Fibroblast of villous mesenchyme (primary cell): ENCODE measurements at regions not wholly inside any gene's neighbourhood (a gene's known extent, or its start where the extent isn't known, plus 50 kb on each side); places are given as distances from the start of the nearest gene placed in this dataset.

Experiments
- DNase-seq: peaks from one replicate; pipeline ENCODE4 v3.0.0-alpha.2; 2010; ENCODE audit warnings: low read depth
- H3K4me3 ChIP-seq: 2 replicates; pipeline ENCODE4 v1.5.1; 2011; ENCODE audit warnings: low read depth, mild to moderate bottlenecking, low read length
- TF ChIP-seq, protein P1 (sequence below): IDR thresholded peaks from 2 replicates; pipeline ENCODE4 v1.5.1; 2012; ENCODE audit warnings: low read depth, mild to moderate bottlenecking, low read length; ENCODE audit not compliant: insufficient read depth

DNA sequence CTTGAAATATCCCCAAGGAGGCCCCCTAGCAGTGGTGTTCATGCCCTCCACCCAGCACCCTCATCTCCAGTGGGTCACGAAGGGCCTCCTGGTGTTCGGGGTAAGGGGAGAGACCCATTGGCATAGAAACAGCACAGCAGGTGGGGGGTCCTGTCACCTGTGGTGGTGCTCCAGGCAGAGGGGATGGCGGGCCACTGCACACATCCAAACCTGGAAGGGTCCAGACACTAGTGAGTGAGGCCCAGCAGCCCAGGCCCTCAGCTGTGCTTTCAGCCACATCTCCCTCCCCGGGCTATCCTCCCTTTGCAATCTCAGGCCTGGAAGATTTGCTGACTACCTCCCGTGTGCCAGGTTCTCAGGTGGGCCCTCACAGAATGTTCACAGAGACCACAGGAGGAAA is 59.4 kb upstream of the LYVE1 start:
- no peak overlapping the region for H3K4me3 ChIP-seq
- TF ChIP-seq, protein P1, sequence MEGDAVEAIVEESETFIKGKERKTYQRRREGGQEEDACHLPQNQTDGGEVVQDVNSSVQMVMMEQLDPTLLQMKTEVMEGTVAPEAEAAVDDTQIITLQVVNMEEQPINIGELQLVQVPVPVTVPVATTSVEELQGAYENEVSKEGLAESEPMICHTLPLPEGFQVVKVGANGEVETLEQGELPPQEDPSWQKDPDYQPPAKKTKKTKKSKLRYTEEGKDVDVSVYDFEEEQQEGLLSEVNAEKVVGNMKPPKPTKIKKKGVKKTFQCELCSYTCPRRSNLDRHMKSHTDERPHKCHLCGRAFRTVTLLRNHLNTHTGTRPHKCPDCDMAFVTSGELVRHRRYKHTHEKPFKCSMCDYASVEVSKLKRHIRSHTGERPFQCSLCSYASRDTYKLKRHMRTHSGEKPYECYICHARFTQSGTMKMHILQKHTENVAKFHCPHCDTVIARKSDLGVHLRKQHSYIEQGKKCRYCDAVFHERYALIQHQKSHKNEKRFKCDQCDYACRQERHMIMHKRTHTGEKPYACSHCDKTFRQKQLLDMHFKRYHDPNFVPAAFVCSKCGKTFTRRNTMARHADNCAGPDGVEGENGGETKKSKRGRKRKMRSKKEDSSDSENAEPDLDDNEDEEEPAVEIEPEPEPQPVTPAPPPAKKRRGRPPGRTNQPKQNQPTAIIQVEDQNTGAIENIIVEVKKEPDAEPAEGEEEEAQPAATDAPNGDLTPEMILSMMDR: no peak

DNA sequence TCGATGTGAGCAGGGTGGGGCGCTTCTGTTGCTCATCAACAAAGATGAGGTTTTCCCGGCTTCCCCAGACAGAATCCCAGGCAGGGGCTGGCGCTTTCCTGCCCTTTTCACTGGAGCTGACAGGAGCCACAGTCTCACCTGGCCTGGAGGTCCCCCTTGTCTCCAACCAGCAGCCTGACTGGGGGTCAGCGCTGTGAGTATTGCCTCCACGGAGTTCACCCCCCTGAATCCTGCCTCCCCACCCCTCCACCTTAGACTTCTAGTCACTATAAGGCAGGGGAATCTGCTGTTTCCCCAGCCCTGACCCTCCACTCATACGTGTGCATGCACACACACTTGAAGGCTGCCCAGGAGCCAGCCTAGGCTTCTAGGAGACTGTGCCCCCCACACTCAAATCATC is 58.8 kb upstream of the LYVE1 start:
- DNase-seq: no peak
- TF ChIP-seq, protein P1: no peak
- H3K4me3 ChIP-seq: no peak overlapping the region

More for the DNA sequence above, 59.4 kb upstream of the LYVE1 start:
- DNase-seq: no peak

DNA sequence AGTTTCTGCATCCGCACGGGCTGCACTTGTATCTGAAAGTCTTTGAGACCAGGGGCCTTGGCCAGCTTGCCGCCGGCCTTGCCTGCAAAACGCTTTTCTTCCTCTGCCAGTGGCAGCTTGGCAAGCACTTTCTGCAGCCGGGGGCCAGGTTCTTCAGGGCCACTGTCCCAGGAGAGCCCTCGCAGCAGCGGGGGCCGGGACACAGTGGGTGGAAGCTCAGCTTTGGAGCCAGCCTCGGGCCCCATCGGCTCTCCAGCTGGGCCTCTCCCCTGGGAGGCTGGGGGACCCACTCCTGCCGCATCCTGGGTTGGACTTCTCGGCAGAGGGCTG is 57.5 kb upstream of the LYVE1 start:
- H3K4me3 ChIP-seq: no peak overlapping the region
- no peak for DNase-seq
- TF ChIP-seq, protein P1: no peak

DNA sequence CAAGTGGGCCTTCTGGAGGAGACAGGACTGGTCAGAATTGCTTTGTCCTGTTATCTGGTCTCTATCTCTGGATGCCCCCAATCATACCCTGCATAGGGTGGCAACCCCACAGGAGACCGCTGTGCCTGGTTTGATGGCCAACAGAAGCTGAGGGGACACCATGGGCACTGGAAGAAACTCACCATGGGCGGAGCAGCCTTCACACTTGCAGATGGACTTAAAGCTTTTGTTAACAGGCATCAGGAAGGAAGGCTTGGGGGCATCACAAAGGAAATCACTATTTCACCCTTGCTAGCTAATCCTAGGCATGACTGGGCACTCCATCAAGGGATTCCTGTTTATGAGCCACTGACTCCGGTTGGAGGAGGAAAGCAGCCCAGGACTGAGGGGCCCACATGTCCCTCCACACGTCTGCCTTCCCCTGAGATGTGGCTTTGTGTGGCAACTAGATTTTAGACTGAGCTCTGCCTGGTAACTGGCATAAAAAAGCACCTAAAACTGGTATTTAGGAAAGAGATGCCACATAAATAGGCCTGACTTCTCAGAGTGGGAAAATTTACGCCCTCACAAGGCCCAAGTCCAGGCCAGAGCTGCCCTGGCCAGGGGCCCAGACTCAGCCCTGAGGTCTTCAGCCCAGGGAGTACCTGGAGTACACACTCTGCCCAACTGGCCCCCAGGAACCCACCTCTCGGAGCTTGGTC is 57.0 kb upstream of the LYVE1 start:
- DNase-seq: no peak

DNA sequence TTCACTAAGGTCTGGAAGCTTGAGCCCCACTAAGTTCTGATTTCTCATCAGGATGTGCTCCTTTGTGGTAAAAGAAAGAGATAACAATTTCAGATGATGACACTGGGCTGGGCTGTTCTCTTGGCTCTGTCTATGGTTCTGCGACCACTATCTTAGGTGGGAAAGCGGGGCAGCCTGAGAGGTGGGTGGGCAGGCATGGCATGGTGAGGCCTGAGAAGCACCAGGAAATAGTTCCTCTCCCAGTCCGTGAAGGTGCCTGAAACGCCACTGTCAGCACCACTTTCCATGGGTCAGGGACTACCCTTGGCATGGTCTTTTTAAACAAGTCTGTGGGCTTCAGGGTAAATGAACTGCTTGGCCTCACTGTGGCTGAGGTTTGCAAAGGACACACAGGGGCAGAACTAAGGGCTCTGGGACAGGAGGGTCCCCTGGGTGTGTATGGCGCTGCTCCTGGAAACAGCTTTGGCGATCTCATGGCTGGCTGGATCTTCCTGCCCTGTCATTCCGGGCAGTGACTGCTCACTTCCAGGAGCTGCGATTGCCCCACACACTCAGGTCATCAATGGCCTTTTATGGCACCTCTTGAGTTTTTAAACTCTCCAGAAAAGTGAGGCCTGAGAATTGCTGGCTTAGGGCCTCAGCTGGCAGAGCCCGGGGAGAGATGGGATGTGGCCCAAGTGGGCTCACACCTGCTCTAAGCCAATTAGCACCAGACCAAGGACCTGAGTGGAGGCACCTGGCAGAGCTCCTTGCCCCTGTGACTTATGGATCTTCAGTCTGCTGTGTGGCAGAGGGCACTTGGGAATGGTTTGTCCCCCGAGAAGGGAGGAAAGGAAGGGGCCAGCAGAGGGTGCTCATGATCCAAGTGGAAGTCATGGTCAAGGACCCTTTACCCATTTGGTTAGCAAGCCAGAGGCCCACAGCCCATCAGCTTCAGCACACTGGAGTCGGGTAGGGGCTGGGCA is 55.6 kb upstream of the LYVE1 start:
- H3K4me3 ChIP-seq: no peak overlapping the region
- peak; percentile 56 for DNase-seq
- TF ChIP-seq, protein P1: peak; percentile 71

More for the DNA sequence above, 57.0 kb upstream of the LYVE1 start:
- TF ChIP-seq, protein P1: no peak
- no peak overlapping the region for H3K4me3 ChIP-seq

DNA sequence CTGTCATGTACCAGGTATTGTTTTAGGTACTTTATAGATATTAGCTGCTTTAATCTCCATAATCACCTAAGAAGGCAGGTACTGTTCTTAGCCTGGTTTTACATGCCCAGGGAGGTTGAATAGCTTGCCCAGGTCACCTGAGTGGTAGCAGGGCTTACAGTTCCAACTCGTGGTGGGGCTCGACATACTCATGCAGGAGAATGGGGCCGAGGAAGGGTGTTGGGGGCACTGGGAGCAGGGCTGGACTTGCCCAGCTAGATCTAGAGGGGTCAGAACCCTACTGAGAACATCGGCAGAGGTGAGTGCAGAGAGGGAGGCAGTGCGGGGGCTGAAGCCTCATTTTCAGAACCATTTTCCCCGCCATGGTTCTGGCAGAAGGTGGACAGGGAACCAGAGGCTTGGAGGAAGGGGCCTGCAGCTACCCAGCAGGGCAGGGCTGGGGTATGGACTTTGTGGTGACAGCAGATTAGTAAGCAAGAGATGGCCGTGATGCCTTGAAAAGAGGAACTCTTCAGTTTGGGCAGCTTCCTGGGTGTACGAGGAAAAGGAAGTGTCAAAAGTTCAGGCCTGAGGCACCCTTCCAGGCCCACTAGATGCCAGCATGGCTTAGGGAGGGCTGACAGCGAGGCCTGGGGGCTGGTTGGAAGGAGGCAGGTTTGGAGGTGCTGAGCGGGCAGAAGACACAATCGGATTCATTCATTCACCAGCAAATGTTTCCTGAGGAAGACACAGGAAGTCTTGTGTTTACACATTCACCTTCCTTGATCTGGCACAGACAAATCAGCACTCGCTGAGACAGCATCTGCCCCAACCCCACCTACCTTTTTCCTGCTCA is 54.7 kb upstream of the LYVE1 start:
- TF ChIP-seq, protein P1: no peak
- H3K4me3 ChIP-seq: no peak overlapping the region
- no peak for DNase-seq
